ENCODE measurements at regions not wholly inside any gene's neighbourhood (a gene's known extent, or its start where the extent isn't known, plus 50 kb on each side); places are given as distances from the start of the nearest gene placed in this dataset.

DNA sequence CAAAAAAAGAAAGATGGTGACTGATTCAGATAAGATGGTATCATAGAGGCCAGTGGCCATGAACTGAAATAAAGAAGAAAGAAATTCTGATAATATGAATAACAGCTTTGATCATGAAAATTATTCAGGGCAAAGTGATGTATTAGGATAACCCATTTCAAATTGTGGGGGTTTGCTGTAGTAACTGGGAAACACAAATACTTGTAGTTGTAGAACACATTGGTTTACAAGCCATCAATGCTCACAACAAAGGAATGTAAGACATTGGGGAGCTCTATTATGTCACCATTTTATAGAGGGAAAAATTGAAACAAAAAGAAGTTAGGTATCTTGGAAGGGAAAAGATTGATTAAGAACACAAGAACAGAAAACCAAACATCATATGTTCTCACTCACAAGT is 140.4 kb upstream of the FRMD6 start:
- TF ChIP-seq TAF1 (IDR thresholded peaks at IDR 0.05; ENCODE audit: low read depth) (no peak), CEBPB (IDR thresholded peaks at IDR 0.05) (no peak), YY1 (IDR thresholded peaks at IDR 0.05; ENCODE audit: low read depth) (no peak), CREB1 (IDR thresholded peaks at IDR 0.05; ENCODE audit: low read depth) (no peak), TCF12 (IDR thresholded peaks at IDR 0.05; ENCODE audit: low read depth) (no peak), RAD21 (IDR thresholded peaks at IDR 0.05; ENCODE audit: low read depth) (no peak), TEAD4 (IDR thresholded peaks at IDR 0.05) (no peak), ZBTB7A (IDR thresholded peaks at IDR 0.05; ENCODE audit: low read depth) (no peak), EGR1 (IDR thresholded peaks at IDR 0.05) (no peak), FOXM1 (IDR thresholded peaks at IDR 0.05; ENCODE audit: borderline replicate concordance, low read depth) (no peak), EP300 (IDR thresholded peaks at IDR 0.05; ENCODE audit: borderline replicate concordance) (no peak), NFIC (IDR thresholded peaks at IDR 0.05) (no peak)
- TF ChIP-seq, protein P1, sequence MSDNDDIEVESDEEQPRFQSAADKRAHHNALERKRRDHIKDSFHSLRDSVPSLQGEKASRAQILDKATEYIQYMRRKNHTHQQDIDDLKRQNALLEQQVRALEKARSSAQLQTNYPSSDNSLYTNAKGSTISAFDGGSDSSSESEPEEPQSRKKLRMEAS (IDR thresholded peaks at IDR 0.05) = no peak
- TF ChIP-seq, protein P2, sequence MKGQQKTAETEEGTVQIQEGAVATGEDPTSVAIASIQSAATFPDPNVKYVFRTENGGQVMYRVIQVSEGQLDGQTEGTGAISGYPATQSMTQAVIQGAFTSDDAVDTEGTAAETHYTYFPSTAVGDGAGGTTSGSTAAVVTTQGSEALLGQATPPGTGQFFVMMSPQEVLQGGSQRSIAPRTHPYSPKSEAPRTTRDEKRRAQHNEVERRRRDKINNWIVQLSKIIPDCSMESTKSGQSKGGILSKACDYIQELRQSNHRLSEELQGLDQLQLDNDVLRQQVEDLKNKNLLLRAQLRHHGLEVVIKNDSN (IDR thresholded peaks at IDR 0.05) = no peak
- TF ChIP-seq, protein P3, sequence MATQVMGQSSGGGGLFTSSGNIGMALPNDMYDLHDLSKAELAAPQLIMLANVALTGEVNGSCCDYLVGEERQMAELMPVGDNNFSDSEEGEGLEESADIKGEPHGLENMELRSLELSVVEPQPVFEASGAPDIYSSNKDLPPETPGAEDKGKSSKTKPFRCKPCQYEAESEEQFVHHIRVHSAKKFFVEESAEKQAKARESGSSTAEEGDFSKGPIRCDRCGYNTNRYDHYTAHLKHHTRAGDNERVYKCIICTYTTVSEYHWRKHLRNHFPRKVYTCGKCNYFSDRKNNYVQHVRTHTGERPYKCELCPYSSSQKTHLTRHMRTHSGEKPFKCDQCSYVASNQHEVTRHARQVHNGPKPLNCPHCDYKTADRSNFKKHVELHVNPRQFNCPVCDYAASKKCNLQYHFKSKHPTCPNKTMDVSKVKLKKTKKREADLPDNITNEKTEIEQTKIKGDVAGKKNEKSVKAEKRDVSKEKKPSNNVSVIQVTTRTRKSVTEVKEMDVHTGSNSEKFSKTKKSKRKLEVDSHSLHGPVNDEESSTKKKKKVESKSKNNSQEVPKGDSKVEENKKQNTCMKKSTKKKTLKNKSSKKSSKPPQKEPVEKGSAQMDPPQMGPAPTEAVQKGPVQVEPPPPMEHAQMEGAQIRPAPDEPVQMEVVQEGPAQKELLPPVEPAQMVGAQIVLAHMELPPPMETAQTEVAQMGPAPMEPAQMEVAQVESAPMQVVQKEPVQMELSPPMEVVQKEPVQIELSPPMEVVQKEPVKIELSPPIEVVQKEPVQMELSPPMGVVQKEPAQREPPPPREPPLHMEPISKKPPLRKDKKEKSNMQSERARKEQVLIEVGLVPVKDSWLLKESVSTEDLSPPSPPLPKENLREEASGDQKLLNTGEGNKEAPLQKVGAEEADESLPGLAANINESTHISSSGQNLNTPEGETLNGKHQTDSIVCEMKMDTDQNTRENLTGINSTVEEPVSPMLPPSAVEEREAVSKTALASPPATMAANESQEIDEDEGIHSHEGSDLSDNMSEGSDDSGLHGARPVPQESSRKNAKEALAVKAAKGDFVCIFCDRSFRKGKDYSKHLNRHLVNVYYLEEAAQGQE (IDR thresholded peaks at IDR 0.05; ENCODE audit: low read depth) = no peak

DNA sequence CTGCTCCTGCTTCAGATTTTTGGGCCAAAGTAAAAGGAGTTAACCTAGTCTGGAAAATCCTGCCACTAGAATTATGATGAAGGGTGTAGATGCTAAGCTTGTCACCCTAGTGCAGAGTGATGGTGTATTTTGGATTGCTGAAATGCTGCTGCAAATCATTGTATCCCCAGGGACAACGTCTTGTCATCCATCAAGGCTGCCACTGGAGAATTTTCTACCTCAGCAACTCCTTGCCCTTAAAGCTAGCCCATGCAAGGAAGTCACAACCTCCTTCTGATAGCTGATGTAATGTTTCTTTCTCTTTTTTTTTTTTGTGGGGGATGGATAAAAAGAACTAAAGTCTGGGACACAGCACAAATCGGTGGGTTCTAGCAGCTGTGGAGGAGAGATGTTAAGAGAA is 139.4 kb upstream of the FRMD6 start:
- TF ChIP-seq CREB1 (IDR thresholded peaks at IDR 0.05; ENCODE audit: low read depth) (no peak), RAD21 (IDR thresholded peaks at IDR 0.05; ENCODE audit: low read depth) (no peak), FOXM1 (IDR thresholded peaks at IDR 0.05; ENCODE audit: borderline replicate concordance, low read depth) (no peak), YY1 (IDR thresholded peaks at IDR 0.05; ENCODE audit: low read depth) (no peak), EGR1 (IDR thresholded peaks at IDR 0.05) (no peak), TAF1 (IDR thresholded peaks at IDR 0.05; ENCODE audit: low read depth) (no peak), TEAD4 (IDR thresholded peaks at IDR 0.05) (no peak), EP300 (IDR thresholded peaks at IDR 0.05; ENCODE audit: borderline replicate concordance) (no peak), CEBPB (IDR thresholded peaks at IDR 0.05) (no peak), TCF12 (IDR thresholded peaks at IDR 0.05; ENCODE audit: low read depth) (no peak)
- TF ChIP-seq, protein P3 (IDR thresholded peaks at IDR 0.05; ENCODE audit: low read depth) = no peak
- TF ChIP-seq, protein P2 (IDR thresholded peaks at IDR 0.05) = no peak
- TF ChIP-seq, protein P1 (IDR thresholded peaks at IDR 0.05) = no peak

DNA sequence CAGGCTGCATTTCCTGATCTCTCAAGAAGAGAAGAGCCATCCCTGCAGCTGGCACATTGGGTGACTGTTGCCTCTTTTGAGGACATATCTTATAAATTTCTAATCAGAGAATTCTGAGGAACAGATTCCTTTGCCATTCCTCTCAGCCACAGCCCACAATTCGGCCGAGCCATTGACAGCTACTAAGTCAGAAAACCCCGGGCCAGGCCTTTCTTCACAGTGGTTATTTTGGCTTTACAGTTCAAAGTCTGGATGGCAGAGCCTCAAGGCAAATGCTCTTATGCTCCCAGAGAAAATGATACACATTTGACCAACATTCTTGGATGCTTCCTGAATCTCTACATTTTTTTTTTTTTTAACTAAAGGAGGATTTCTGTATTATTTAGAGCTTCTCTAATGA is 138.4 kb upstream of the FRMD6 start:
- TF ChIP-seq RAD21 (IDR thresholded peaks at IDR 0.05; ENCODE audit: low read depth) (no peak), ZBTB7A (IDR thresholded peaks at IDR 0.05; ENCODE audit: low read depth) (no peak), EGR1 (IDR thresholded peaks at IDR 0.05) (no peak), TAF1 (IDR thresholded peaks at IDR 0.05; ENCODE audit: low read depth) (no peak), YY1 (IDR thresholded peaks at IDR 0.05; ENCODE audit: low read depth) (no peak), FOXM1 (IDR thresholded peaks at IDR 0.05; ENCODE audit: borderline replicate concordance, low read depth) (no peak), EP300 (IDR thresholded peaks at IDR 0.05; ENCODE audit: borderline replicate concordance) (no peak), TCF12 (IDR thresholded peaks at IDR 0.05; ENCODE audit: low read depth) (no peak), NFIC (IDR thresholded peaks at IDR 0.05) (no peak), TEAD4 (IDR thresholded peaks at IDR 0.05) (no peak), CREB1 (IDR thresholded peaks at IDR 0.05; ENCODE audit: low read depth) (no peak), CEBPB (IDR thresholded peaks at IDR 0.05) (no peak)
- TF ChIP-seq, protein P3 (IDR thresholded peaks at IDR 0.05; ENCODE audit: low read depth) = no peak
- TF ChIP-seq, protein P2 (IDR thresholded peaks at IDR 0.05) = no peak
- TF ChIP-seq, protein P1 (IDR thresholded peaks at IDR 0.05) = no peak
